Thoracic aorta (tissue), 2 donors: ENCODE measurements at regions not wholly inside any gene's neighbourhood (a gene's known extent, or its start where the extent isn't known, plus 50 kb on each side); places are given as distances from the start of the nearest gene placed in this dataset.

Experiments
- ATAC-seq: fragments of 150-250 bp; one replicate; pipeline ENCODE4 v1.8.0; 2017; ENCODE audit warnings: low read depth; ENCODE audit not compliant: insufficient number of reproducible peaks, low FRiP score
- DNase-seq: peaks from one replicate; pipeline ENCODE4 v3.0.0-alpha.2; 2020; ENCODE audit warnings: low spot score
- H3K27ac ChIP-seq, 2 donors: fragments of 200-600 bp; sonication (generic); 1 replicate in 1 of 2; 2 replicates in 1 of 2; pipeline ENCODE4 v1.5.1; 2016; ENCODE audit warnings: mild to moderate bottlenecking in 2 of 2, moderate library complexity in 2 of 2
- H3K27me3 ChIP-seq: fragments of 200-600 bp; sonication (generic); replicated peaks from 2 replicates; pipeline ENCODE4 v1.6.0; 2016; ENCODE audit warnings: mild to moderate bottlenecking; ENCODE audit not compliant: insufficient read depth
- H3K36me3 ChIP-seq: fragments of 200-600 bp; sonication (generic); one replicate; pipeline ENCODE4 v1.5.1; 2016
- H3K4me1 ChIP-seq, 2 donors: fragments of 200-600 bp; sonication (generic); 1 replicate in 1 of 2; 2 replicates in 1 of 2; pipeline versions ENCODE4 v1.5.1 to v1.6.0; 2016; ENCODE audit warnings: low read depth in 2 of 2, mild to moderate bottlenecking in 1 of 2; ENCODE audit not compliant: control insufficient read depth in 1 of 2
- H3K4me3 ChIP-seq: fragments of 200-600 bp; sonication (generic); 2 replicates; pipeline ENCODE4 v1.5.1; 2016; ENCODE audit warnings: mild to moderate bottlenecking
- H3K9me3 ChIP-seq: fragments of 200-600 bp; sonication (generic); 2 replicates; pipeline ENCODE4 v1.5.1; 2016
- TF ChIP-seq, protein P1 (sequence below): fragments of 200-600 bp; sonication (generic); IDR thresholded peaks from one replicate; pipeline ENCODE4 v1.5.1; 2019; ENCODE audit warnings: antibody characterized with exemption

DNA sequence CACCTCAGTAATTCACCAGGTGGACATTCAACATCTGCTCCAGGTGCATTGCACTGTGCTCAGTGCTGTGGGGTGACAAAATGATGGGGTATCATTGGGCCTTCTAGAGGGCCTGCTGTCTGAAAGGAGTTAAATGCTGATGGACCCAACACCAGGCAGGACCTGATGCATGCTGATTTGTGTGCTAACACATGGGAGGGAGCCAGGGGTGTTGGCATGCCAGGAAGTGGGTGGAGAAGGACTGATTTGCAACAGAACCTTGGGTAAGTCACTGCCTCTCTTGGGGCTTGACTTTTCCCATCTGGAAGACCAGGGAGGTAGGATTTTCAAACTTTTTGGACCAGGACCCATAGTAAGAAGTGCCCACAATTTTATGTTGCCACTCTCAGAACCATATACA is 57.9 kb upstream of the CXCR4 start:
- Histone ChIP-seq H3K9me3 (no peaks in the 10 kb centered on the region), H3K4me3 (no peak overlapping the region), H3K36me3 (no peaks in the 10 kb centered on the region), H3K4me1 (no peaks in the 10 kb centered on the region), H3K27ac (no peak overlapping the region), H3K27me3 (no peaks in the 10 kb centered on the region)
- TF ChIP-seq, protein P1, sequence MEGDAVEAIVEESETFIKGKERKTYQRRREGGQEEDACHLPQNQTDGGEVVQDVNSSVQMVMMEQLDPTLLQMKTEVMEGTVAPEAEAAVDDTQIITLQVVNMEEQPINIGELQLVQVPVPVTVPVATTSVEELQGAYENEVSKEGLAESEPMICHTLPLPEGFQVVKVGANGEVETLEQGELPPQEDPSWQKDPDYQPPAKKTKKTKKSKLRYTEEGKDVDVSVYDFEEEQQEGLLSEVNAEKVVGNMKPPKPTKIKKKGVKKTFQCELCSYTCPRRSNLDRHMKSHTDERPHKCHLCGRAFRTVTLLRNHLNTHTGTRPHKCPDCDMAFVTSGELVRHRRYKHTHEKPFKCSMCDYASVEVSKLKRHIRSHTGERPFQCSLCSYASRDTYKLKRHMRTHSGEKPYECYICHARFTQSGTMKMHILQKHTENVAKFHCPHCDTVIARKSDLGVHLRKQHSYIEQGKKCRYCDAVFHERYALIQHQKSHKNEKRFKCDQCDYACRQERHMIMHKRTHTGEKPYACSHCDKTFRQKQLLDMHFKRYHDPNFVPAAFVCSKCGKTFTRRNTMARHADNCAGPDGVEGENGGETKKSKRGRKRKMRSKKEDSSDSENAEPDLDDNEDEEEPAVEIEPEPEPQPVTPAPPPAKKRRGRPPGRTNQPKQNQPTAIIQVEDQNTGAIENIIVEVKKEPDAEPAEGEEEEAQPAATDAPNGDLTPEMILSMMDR: no peak
- ATAC-seq (no peak), DNase-seq (no peak)

DNA sequence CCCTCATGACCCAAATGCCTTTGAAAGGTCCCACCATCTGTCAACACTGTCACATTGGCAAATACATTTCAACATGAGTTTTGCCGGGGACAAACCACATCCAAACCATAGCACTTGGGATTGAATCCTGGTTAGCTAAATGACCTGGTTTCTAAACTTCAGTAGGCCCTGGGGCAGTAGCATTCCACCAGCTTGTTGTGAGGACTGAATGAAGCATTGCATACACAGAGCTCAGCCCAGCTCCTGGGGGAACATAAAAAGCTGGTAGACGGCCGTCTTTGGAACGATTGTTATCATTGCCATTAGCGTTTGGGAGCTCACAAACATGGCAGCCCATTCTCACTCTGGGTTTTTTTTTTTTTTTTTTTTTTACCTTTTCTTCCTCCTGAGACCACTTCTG is 57.5 kb upstream of the CXCR4 start:
- Histone ChIP-seq H3K27ac (no peak overlapping the region), H3K27me3 (no peaks in the 10 kb centered on the region), H3K36me3 (no peaks in the 10 kb centered on the region), H3K4me1 (no peaks in the 10 kb centered on the region), H3K4me3 (no peak overlapping the region), H3K9me3 (no peaks in the 10 kb centered on the region)
- ATAC-seq (no peak), DNase-seq (no peak)
- TF ChIP-seq, protein P1: no peak

DNA sequence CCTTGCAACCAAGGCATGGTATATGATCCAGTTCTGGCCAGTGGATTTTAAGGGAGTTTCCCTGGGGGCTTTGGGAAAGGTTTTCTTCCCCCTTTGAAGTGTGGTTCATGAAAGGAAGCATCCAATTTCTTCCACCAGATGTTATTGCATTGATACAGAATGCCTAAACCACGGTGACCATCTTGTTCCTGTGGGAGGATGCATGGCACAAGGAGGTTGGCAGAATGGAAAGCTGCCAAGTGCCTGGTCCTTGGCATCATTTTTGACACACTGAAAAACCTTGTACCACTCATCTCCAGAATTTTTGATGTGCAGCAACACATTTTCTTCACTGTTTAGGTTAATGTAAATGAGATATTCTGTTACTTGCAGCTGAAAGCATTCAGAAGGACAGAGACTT is 55.2 kb upstream of the CXCR4 start:
- H3K9me3 ChIP-seq: no peaks in the 10 kb centered on the region
- no peaks in the 10 kb centered on the region for H3K27me3 ChIP-seq
- no peaks in the 10 kb centered on the region for H3K4me1 ChIP-seq
- DNase-seq (no peak), ATAC-seq (no peak)
- no peaks in the 10 kb centered on the region for H3K36me3 ChIP-seq
- TF ChIP-seq, protein P1: no peak
- no peak overlapping the region for H3K4me3 ChIP-seq
- H3K27ac ChIP-seq: no peak overlapping the region

DNA sequence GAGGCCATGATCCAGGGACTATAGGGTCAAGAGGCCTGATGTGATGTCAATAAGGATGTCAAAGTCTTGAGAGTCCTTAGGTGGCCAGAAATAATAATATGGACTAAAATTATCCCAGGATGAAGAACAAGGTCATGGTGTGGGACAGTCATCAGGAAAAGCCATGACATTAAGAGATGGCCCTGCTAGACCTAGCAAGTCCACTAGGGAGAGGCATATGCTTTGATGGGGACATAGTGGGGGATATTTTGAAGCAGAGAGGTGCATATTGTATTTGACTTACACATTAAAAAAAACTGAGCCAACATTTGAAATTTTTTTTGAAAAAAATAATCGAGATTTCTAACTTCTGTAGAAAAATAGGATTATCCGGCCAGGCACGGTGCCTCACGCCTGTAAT is 53.3 kb upstream of the CXCR4 start:
- no peak overlapping the region for H3K4me3 ChIP-seq
- no peaks in the 10 kb centered on the region for H3K4me1 ChIP-seq
- DNase-seq: no peak

DNA sequence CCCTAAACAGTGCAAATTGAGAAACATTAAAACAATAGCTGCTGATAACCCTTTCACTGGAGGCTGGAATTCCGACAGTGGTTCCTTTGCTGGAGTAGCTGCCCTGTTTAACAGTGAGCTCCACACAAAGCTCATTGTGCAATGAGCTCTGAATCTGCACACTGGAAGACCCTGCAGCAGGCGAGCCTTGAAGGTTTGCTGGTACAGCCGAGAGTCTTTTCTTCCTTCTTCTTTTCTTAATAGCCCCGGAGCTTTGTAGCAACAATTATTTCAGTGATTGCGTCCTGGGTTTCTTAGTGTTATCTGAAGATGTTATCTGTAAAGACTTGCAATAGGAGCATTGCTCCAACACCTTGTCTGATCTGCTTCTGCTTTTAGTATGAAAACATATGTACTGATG is 50.8 kb upstream of the CXCR4 start:
- Histone ChIP-seq H3K27ac (no peak overlapping the region), H3K4me3 (no peak overlapping the region), H3K4me1 (no peaks in the 10 kb centered on the region), H3K9me3 (no peaks in the 10 kb centered on the region), H3K27me3 (no peaks in the 10 kb centered on the region), H3K36me3 (no peaks in the 10 kb centered on the region)
- no peak for DNase-seq
- ATAC-seq: no peak
- TF ChIP-seq, protein P1: no peak

More for the DNA sequence above, 53.3 kb upstream of the CXCR4 start:
- no peak overlapping the region for H3K27ac ChIP-seq
- H3K9me3 ChIP-seq: no peaks in the 10 kb centered on the region
- H3K27me3 ChIP-seq: no peaks in the 10 kb centered on the region
- no peak for ATAC-seq
- TF ChIP-seq, protein P1: no peak
- no peaks in the 10 kb centered on the region for H3K36me3 ChIP-seq
